Colonic mucosa (tissue), 4 donors: ENCODE measurements at regions not wholly inside any gene's neighbourhood (a gene's known extent, or its start where the extent isn't known, plus 50 kb on each side); places are given as distances from the start of the nearest gene placed in this dataset.
A peak's percentile ranks its signal among the peaks of the same experiment; 100 is the strongest.

Experiments
- DNase-seq: peaks from one replicate; pipeline ENCODE4 v3.0.0-alpha.2; 2020
- H3K27ac ChIP-seq: fragments of 200-600 bp; one replicate; pipeline ENCODE4 v1.8.0; 2021
- H3K27me3 ChIP-seq: fragments of 200-600 bp; one replicate; pipeline ENCODE4 v1.8.0; 2021
- H3K36me3 ChIP-seq: fragments of 200-600 bp; one replicate; pipeline ENCODE4 v1.8.0; 2021
- H3K4me1 ChIP-seq: fragments of 200-600 bp; one replicate; pipeline ENCODE4 v1.8.0; 2021; ENCODE audit warnings: mild to moderate bottlenecking
- H3K4me3 ChIP-seq: fragments of 200-600 bp; one replicate; pipeline ENCODE4 v1.8.0; 2021
- H3K9ac ChIP-seq, 2 donors: one replicate each; pipeline ENCODE4 v1.7.0; 2013; ENCODE audit warnings: control low read depth in 2 of 2, low read depth in 2 of 2, low read length in 2 of 2
- H3K9me3 ChIP-seq: fragments of 200-600 bp; one replicate; pipeline ENCODE4 v1.8.0; 2021
- CTCF ChIP-seq: fragments of 200-600 bp; IDR thresholded peaks from one replicate; pipeline ENCODE4 v1.8.0; 2022; ENCODE audit warnings: antibody characterized with exemption, mild to moderate bottlenecking
- intact Hi-C: fragments of 100-400 bp; cut with DNase I; formaldehyde crosslinking; loops from one replicate; pipeline ENCODE4 v1.14.1; 2022
- donor health status: healthy.
- donor health status: DM: no; HTN: no; CAD: no.
- donor health status: DM: no; HTN: no; CAD: no.

DNA sequence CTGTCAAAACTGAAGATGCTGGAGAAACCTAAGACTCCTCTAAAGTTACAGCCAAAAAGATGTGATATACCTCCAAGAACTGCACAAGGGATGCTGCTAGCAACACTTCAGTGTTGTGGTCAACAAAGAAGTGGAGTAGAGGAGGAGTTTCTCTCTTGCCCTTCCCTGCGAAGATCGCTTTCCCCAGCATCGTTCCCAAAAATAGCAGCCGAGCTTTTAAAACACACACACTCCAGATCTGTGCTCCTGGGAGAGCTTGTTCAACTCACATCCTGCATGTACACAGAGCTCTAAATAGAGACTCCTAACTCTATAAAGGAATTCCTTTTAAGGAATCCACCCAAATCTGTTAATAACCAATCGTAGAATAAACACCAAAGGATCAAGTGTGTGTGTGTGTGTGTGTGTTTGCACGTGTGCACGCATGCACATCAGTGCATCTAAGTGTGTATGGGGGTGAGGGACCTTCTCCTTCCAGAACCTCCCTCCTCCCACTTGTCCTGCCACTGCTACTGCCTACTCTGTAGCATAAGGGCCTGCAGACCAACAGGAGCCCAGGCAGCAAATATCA, 58.5 kb downstream of the PSMG1 start:
- Histone ChIP-seq H3K9me3 (no peaks in the 10 kb centered on the region), H3K4me1 (no peaks in the 10 kb centered on the region), H3K36me3 (no peaks in the 10 kb centered on the region), H3K27me3 (no peaks in the 10 kb centered on the region), H3K9ac (no peak overlapping the region), H3K27ac (peak overlapping the region; percentile 27), H3K4me3 (no peak overlapping the region)
- intact Hi-C loops: loop anchor here (5.0 kb wide), 1 partner anchor 322 kb away; no protein-coding TSS in a partner anchor
- no peak for DNase-seq
- TF ChIP-seq CTCF: no peak

DNA sequence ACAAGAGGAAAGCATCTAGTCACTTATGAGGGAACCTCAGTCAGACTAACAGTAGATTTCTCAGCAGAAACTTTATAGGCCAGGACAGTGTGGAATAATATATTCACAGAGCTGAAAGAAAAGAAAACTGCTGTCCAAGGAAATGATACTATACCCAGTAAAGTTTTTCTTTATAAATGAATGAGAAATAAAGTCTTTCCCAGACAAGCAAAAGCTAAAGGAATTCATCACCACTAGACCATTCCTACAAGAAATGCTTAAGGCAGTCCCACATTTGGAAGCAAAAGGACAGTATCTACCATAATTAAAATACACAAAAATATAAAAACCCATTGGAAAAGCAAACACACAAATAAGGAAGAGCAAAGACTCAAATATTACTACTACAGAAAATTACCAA, 59.9 kb downstream of the PSMG1 start:
- Histone ChIP-seq H3K4me3 (no peak overlapping the region), H3K9ac (no peak overlapping the region), H3K27me3 (no peaks in the 10 kb centered on the region), H3K36me3 (no peaks in the 10 kb centered on the region), H3K9me3 (no peaks in the 10 kb centered on the region), H3K27ac (no peak overlapping the region), H3K4me1 (no peaks in the 10 kb centered on the region)
- TF ChIP-seq CTCF: no peak
- no peak for DNase-seq
- intact Hi-C loops: no loop called here

DNA sequence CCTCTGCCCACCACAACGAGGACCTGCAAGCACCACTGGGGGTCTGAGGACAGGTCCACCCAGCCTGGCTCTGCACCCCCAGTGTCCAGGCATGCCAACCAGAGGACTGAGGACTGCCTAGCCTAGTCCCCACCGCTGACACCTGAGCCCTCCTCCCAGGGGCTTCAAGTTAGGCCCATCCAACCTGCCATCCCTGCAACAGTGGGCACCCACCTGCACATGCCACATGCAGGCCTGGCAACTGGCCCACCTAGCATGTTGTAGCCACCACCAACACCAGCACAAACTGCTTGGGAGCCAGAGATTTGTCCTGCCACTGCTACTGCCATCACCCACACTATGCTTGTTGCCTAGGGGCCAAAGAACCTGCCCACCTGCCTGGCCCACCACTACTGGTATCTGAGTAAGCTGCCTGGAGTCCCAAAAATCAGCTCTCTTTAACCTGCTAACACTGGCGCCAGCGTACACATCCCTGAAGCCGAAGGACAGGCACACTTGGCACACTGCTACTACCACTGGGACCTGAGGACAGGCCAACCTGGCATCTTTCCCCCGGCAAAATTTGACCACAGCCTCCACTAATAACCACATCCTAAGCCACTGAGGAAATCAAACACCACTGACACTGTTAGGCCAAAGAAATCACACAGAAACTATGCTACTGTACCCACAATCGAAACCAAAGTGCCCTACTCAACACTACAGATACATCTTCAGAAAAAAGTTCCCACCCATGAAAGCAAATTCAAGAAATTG, 61.5 kb downstream of the PSMG1 start:
- no peaks in the 10 kb centered on the region for H3K36me3 ChIP-seq
- H3K4me1 ChIP-seq: no peaks in the 10 kb centered on the region
- no peak overlapping the region for H3K4me3 ChIP-seq
- H3K27me3 ChIP-seq: no peaks in the 10 kb centered on the region
- peak; percentile 15 for DNase-seq
- no peak overlapping the region for H3K27ac ChIP-seq
- TF ChIP-seq CTCF: no peak
- H3K9ac ChIP-seq: no peak overlapping the region
- intact Hi-C loops: no loop called here
- H3K9me3 ChIP-seq: no peaks in the 10 kb centered on the region

- H3K36me3 ChIP-seq: no peaks in the 10 kb centered on the region
- no peaks in the 10 kb centered on the region for H3K4me1 ChIP-seq
- peak; percentile 8 for DNase-seq
- no peak for TF ChIP-seq CTCF
- no peak overlapping the region for H3K4me3 ChIP-seq
- no peak overlapping the region for H3K9ac ChIP-seq
- H3K9me3 ChIP-seq: no peaks in the 10 kb centered on the region
- intact Hi-C loops: no loop called here
- H3K27ac ChIP-seq: no peak overlapping the region
- no peaks in the 10 kb centered on the region for H3K27me3 ChIP-seq
Measured at GRCh38 chr21:39120876-39121599, 62.2 kb downstream of the PSMG1 start.

- Histone ChIP-seq H3K4me1 (no peaks in the 10 kb centered on the region), H3K9ac (no peak overlapping the region), H3K4me3 (no peak overlapping the region), H3K27me3 (no peaks in the 10 kb centered on the region), H3K27ac (no peak overlapping the region), H3K9me3 (no peaks in the 10 kb centered on the region), H3K36me3 (no peaks in the 10 kb centered on the region)
- intact Hi-C loops: no loop called here
- TF ChIP-seq CTCF: no peak
- DNase-seq: no peak
Measured at GRCh38 chr21:39119891-39120290, 63.4 kb downstream of the PSMG1 start.
